GM18867 (cell line): ENCODE measurements at regions not wholly inside any gene's neighbourhood (a gene's known extent, or its start where the extent isn't known, plus 50 kb on each side); places are given as distances from the start of the nearest gene placed in this dataset.

Experiments
- ATAC-seq: cut with Tn5 transposase; IDR thresholded peaks from one replicate; pipeline ENCODE4 v1.9.1; 2021; ENCODE audit warnings: mild to moderate bottlenecking, moderate library complexity; ENCODE audit not compliant: unreplicated experiment

GRCh38 chr4:20575486-20575885, 124.8 kb upstream of the PACRGL start:
- ATAC-seq = no peak

GRCh38 chr4:20576861-20577260, 123.4 kb upstream of the PACRGL start:
- ATAC-seq = no peak

GRCh38 chr4:20577702-20578101, 122.6 kb upstream of the PACRGL start:
- ATAC-seq = no peak

- ATAC-seq = no peak
Measured at GRCh38 chr4:20580907-20581306, 119.4 kb upstream of the PACRGL start.

- ATAC-seq = no peak
Measured at GRCh38 chr4:20589436-20589835, 110.8 kb upstream of the PACRGL start.

- no peak for ATAC-seq
Measured at GRCh38 chr4:20590849-20591248, 109.4 kb upstream of the PACRGL start.

GRCh38 chr4:20591571-20591970, 108.7 kb upstream of the PACRGL start:
- no peak for ATAC-seq

- ATAC-seq = no peak
Measured at GRCh38 chr4:20592013-20592412, 108.2 kb upstream of the PACRGL start.

GRCh38 chr4:20592663-20593062, 107.6 kb upstream of the PACRGL start:
- no peak for ATAC-seq

GRCh38 chr4:20598626-20599025, 101.6 kb upstream of the PACRGL start:
- ATAC-seq = no peak

GRCh38 chr4:20603671-20604313, 96.5 kb upstream of the PACRGL start:
- no peak for ATAC-seq

GRCh38 chr4:20612313-20612712, 87.9 kb upstream of the PACRGL start:
- no peak for ATAC-seq

- ATAC-seq = no peak
Measured at GRCh38 chr4:20614816-20615215, 85.4 kb upstream of the PACRGL start.

GRCh38 chr4:20615486-20616260, 84.6 kb upstream of the PACRGL start:
- no peak for ATAC-seq

GRCh38 chr4:20616313-20616712, 83.9 kb upstream of the PACRGL start:
- ATAC-seq = no peak

- ATAC-seq = no peak
Measured at GRCh38 chr4:20616848-20617247, 83.4 kb upstream of the PACRGL start.

GRCh38 chr4:20617678-20618396, 82.4 kb upstream of the PACRGL start:
- ATAC-seq = no peak

GRCh38 chr4:20618731-20619130, 81.5 kb upstream of the PACRGL start:
- ATAC-seq = no peak

GRCh38 chr4:20621476-20621875, 78.8 kb upstream of the PACRGL start:
- ATAC-seq = no peak

GRCh38 chr4:20622701-20623100, 77.6 kb upstream of the PACRGL start:
- no peak for ATAC-seq

GRCh38 chr4:20623939-20624338, 76.3 kb upstream of the PACRGL start:
- no peak for ATAC-seq

GRCh38 chr4:20624793-20625374, 75.4 kb upstream of the PACRGL start:
- ATAC-seq = no peak
